ENCODE measurements at regions not wholly inside any gene's neighbourhood (a gene's known extent, or its start where the extent isn't known, plus 50 kb on each side); places are given as distances from the start of the nearest gene placed in this dataset.

- TF ChIP-seq CTCF (IDR thresholded peaks at IDR 0.05) = no peak
- no peak for TF ChIP-seq POLR2AphosphoS5 (IDR thresholded peaks at IDR 0.05)
Measured at GRCh38 chr15:38154837-38155236, 97.8 kb upstream of the SPRED1 start.
